Gastroesophageal sphincter (tissue), 3 donors: ENCODE measurements at regions not wholly inside any gene's neighbourhood (a gene's known extent, or its start where the extent isn't known, plus 50 kb on each side); places are given as distances from the start of the nearest gene placed in this dataset.

Source experiments
- CTCF ChIP-seq, 4 experiments: fragments of 200-600 bp in 2 of 4; fragments of 450-650 bp in 2 of 4; sonication (generic) in 1 of 4; IDR thresholded peaks; one replicate each; pipeline ENCODE4 v1.5.1; 2017 to 2019; ENCODE audit warnings: antibody characterized with exemption in 4 of 4, mild to moderate bottlenecking in 2 of 4, moderate library complexity in 2 of 4
- EP300 ChIP-seq: sonication (generic); formaldehyde crosslinking; IDR thresholded peaks from one replicate; pipeline ENCODE4 v1.6.1; 2017; ENCODE audit warnings: antibody characterized with exemption, mild to moderate bottlenecking
- POLR2A ChIP-seq, 2 donors: fragments of 450-650 bp; IDR thresholded peaks; one replicate each; pipeline ENCODE4 v1.6.1; 2017; ENCODE audit warnings: antibody characterized with exemption in 2 of 2, mild to moderate bottlenecking in 2 of 2, moderate library complexity in 1 of 2
- POLR2AphosphoS5 ChIP-seq: sonication (generic); formaldehyde crosslinking; IDR thresholded peaks from one replicate; pipeline ENCODE4 v1.6.1; 2017; ENCODE audit warnings: antibody characterized with exemption

GRCh38 chr6:66558189-66558588, 851.2 kb upstream of the EYS start:
- TF ChIP-seq CTCF (IDR thresholded peaks at IDR 0.05), result no peak
- no peak for TF ChIP-seq POLR2A (IDR thresholded peaks at IDR 0.05)
- TF ChIP-seq POLR2AphosphoS5, result no peak
- TF ChIP-seq EP300, result no peak
